GM12892 (cell line): ENCODE measurements at regions not wholly inside any gene's neighbourhood (a gene's known extent, or its start where the extent isn't known, plus 50 kb on each side); places are given as distances from the start of the nearest gene placed in this dataset.

Experiments
- POLR2A ChIP-seq: IDR thresholded peaks from 2 replicates; pipeline ENCODE4 v1.6.1; 2011; ENCODE audit warnings: low read depth, low read length, control low read depth
- POLR2AphosphoS5 ChIP-seq: IDR thresholded peaks from 2 replicates; pipeline ENCODE4 v1.6.1; 2011; ENCODE audit warnings: low read depth, low read length, control low read depth
- TAF1 ChIP-seq: IDR thresholded peaks from 2 replicates; pipeline ENCODE4 v1.6.1; 2011; ENCODE audit warnings: low read depth, mild to moderate bottlenecking, control low read depth, low read length, borderline replicate concordance

DNA sequence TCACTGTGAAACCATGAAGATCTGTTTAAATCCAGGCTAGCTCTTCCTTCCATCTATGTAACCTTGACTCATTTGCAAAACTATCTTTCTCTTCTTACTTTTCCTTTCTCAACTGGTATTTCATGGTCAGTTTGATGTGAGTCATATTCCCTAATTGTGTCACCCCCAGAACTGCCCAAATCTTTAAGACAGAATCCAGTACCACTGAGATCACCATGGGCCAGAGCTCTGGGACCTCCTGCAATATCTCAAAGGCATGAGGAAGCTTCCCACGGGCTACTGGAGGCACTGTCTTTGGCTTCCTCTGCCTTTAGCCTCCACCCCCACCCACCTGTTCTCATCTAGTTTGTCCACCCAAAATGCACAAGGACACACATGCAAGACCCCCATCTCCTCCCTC is 274.4 kb upstream of the FMN2 start:
- TF ChIP-seq TAF1, result no peak
- no peak for TF ChIP-seq POLR2A
- no peak for TF ChIP-seq POLR2AphosphoS5
